Heart left ventricle (tissue), 13 donors: ENCODE measurements at regions not wholly inside any gene's neighbourhood (a gene's known extent, or its start where the extent isn't known, plus 50 kb on each side); places are given as distances from the start of the nearest gene placed in this dataset.

Source experiments
- CTCF ChIP-seq, 12 donors: fragments of 200-600 bp; sonication (generic) in 4 of 12; IDR thresholded peaks; one replicate each; pipeline versions ENCODE4 v1.5.0 to v1.8.0; 2018 to 2022; ENCODE audit warnings: antibody characterized with exemption in 12 of 12, mild to moderate bottlenecking in 5 of 12
- POLR2A ChIP-seq, 2 donors: fragments of 450-650 bp; IDR thresholded peaks; one replicate each; pipeline ENCODE4 v1.6.1; 2017; ENCODE audit warnings: antibody characterized with exemption in 2 of 2, mild to moderate bottlenecking in 2 of 2, moderate library complexity in 2 of 2
- donor health status: ischemic (EF 13 %, LVEDD 7.1; RV severe dilation, severe dysfunction).
- donor health status: DM: no; HTN: yes; CAD: no.
- donor health status: DM: no; HTN: no; CAD: no.
- donor health status: ischemic (EF 25% LVEDD 6.9; RV normal size, moderate dysfunction).
- donor health status: ischemic (EF 25% LVEDD 5.7; RV mildly dilated, moderate dysfunction).
- donor health status: ischemic (EF 35%, LVEDD 5.7; RV mildly dilated, moderate dysfunction).
- donor health status: nonischemic (EF 11% LVEDD 7.7; RV severe dilation, severe dysfunction).
- donor health status: DM: yes; HTN: yes; CAD: no.
- donor health status: PGD.
- donor health status: ischemic (EF 29% LVEDD 5.4; RV normal size, mild dysfunction).
- donor health status: nonischemic (EF 23%, LVEDD 6.1; RV moderate dilation, normal function).

DNA sequence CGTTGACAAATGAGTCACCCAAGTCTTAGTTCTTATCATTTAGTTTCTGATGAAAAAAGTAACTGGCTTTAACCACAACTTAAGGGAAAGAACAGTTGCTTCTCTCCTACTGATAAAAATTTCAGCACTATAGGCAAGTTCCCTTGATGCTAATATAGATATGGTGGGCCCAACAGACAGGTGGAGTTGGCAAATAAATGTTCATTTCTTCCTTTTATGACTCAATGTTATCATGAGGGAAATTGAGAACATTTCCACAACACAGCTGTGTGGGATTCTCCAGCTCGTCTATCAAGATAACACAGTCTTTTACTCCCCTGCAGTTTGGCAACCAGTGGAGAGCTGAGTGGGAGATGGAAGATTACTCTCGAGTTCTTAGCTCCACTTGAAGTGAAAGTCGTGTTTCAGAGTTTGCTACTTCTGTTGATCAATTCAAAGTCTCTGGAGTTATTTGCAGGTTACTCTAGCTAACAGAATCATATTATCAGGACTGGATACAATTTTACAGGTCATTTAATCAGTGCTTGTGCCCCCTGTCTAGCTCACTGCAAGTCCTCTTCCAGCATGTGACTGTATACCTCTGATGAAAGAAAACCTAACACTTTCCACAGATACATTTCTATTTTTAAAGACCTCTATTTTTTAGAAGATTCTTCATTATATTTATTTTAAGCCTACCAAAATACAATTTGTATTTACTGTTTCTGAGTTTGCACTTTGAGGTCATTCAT, 270.6 kb upstream of the GK2 start:
- TF ChIP-seq CTCF (IDR thresholded peaks at IDR 0.05) (no peak), POLR2A (IDR thresholded peaks at IDR 0.05) (no peak)
